ENCODE measurements at regions not wholly inside any gene's neighbourhood (a gene's known extent, or its start where the extent isn't known, plus 50 kb on each side); places are given as distances from the start of the nearest gene placed in this dataset.

DNA sequence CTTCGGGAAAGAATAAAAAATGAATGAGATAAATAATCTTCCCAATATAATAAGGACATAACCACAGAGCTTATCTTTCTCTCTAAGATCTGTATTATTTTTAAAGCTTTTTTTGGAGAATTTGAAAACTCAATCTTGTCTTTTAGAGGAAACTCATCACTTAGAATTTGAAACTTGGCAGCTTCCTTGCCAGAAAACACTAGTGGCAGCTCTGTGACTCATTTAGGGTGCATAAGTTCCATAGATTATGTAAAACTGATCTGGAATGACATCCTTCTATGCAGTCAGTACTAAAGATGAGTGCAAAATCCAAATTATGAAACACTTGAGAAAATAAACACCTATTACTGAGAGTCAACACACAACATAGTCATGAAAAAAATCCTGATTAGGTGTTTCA lies 848.0 kb downstream of the DACH1 start:
- Histone ChIP-seq H3K9me2 (no peaks in the 10 kb centered on the region), H3F3A (replicated peaks; ENCODE audit: insufficient read depth) (peaks cover 12% of the 10 kb centered on the region), H4K20me1 (ENCODE audit: insufficient read depth) (no peaks in the 10 kb centered on the region), H3K4me1 (ENCODE audit: control insufficient read depth in 1 of 2, insufficient read depth in 2 of 2, low read depth in 1 of 2, low read length in 1 of 2) (peaks cover 0 to 20% of the 10 kb centered on the region in 2 experiments; a peak in 1 of 4 replicates), H3K36me3 (replicated peaks in 1 of 2; ENCODE audit: control insufficient read depth in 1 of 2, insufficient read depth in 2 of 2, low read length in 1 of 2) (no peaks in the 10 kb centered on the region), H3K27me3 (ENCODE audit: insufficient read depth) (no peaks in the 10 kb centered on the region), H3K4me2 (0 out of 2 replicates have a peak overlapping the region, but pooled peaks have one; percentile 15), H3K9me3 (no peaks in the 10 kb centered on the region), H3K4me3 (ENCODE audit: low read depth in 2 of 2, low read length in 1 of 2) (no peak overlapping the region), H3K9ac (no peak overlapping the region; the same call in 1 of the 2 replicates), H3K27ac (ENCODE audit: low read depth in 2 of 2, low read length in 1 of 2) (0 out of 4 replicates have a peak overlapping the region, but pooled peaks of 1 of the 2 experiments have one; percentile 10), H2AFZ (ENCODE audit: low read depth) (peak overlapping the region; percentile 30; the same call in 1 of the 2 replicates), H3K79me2 (ENCODE audit: insufficient read depth) (no peaks in the 10 kb centered on the region)
- CTCF ChIA-PET, result no interaction called here
- TF ChIP-seq RCOR1 (IDR thresholded peaks at IDR 0.05; ENCODE audit: low read length), result no peak
- TF ChIP-seq GABPA (IDR thresholded peaks at IDR 0.05; ENCODE audit: low read depth), result no peak
- no peak for TF ChIP-seq ELF1 (IDR thresholded peaks at IDR 0.05)
- no peak for TF ChIP-seq NFIC (IDR thresholded peaks at IDR 0.05; ENCODE audit: borderline replicate concordance)
- TF ChIP-seq CHD2 (IDR thresholded peaks at IDR 0.05; ENCODE audit: low read length, partially characterized antibody), result no peak
- TF ChIP-seq YY1 (IDR thresholded peaks at IDR 0.05; ENCODE audit: low read depth), result no peak
- TF ChIP-seq, protein P1, sequence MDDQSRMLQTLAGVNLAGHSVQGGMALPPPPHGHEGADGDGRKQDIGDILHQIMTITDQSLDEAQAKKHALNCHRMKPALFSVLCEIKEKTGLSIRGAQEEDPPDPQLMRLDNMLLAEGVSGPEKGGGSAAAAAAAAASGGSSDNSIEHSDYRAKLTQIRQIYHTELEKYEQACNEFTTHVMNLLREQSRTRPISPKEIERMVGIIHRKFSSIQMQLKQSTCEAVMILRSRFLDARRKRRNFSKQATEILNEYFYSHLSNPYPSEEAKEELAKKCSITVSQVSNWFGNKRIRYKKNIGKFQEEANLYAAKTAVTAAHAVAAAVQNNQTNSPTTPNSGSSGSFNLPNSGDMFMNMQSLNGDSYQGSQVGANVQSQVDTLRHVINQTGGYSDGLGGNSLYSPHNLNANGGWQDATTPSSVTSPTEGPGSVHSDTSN (IDR thresholded peaks at IDR 0.05), result no peak
- DNase-seq, result no peak
- WGBS (ENCODE audit: low lambda C conversion rate), result 21% methylated on average over 1 of the region's 1 CpG
- POLR2A ChIA-PET, result no interaction called here

DNA sequence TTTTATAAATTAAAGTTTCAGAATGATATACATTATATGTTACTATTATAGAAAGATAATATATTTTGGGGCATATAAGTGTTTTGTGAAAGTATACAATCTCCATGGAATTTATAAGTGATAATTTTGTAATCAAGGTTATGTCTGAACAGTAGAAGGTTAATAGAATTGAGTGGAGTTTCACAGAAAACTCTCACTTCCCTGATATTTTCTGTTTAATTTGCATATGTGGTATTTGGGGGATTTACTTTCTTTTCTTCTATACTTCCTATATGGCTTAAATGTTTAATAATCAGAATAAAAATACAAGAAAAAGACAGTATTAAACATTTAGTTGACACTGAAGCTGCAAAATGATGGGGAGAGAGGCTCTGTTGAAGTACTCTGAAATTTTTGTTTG lies 848.5 kb downstream of the DACH1 start:
- no peak for DNase-seq
- ChIA-PET POLR2A (no interaction called here), CTCF (no interaction called here)
- Histone ChIP-seq H4K20me1 (ENCODE audit: insufficient read depth) (no peaks in the 10 kb centered on the region), H3K9me2 (no peaks in the 10 kb centered on the region), H3K9ac (no peak overlapping the region), H3K4me1 (ENCODE audit: control insufficient read depth in 1 of 2, insufficient read depth in 2 of 2, low read depth in 1 of 2, low read length in 1 of 2) (peaks cover 0 to 20% of the 10 kb centered on the region in 2 experiments; a peak in 1 of 4 replicates), H3K4me2 (0 out of 2 replicates have a peak overlapping the region, but pooled peaks have one; percentile 15), H2AFZ (ENCODE audit: low read depth) (peak overlapping the region; percentile 30; the same call in 1 of the 2 replicates), H3K79me2 (ENCODE audit: insufficient read depth) (no peaks in the 10 kb centered on the region), H3F3A (replicated peaks; ENCODE audit: insufficient read depth) (peaks cover 12% of the 10 kb centered on the region), H3K9me3 (no peaks in the 10 kb centered on the region), H3K36me3 (replicated peaks in 1 of 2; ENCODE audit: control insufficient read depth in 1 of 2, insufficient read depth in 2 of 2, low read length in 1 of 2) (no peaks in the 10 kb centered on the region), H3K4me3 (ENCODE audit: low read depth in 2 of 2, low read length in 1 of 2) (no peak overlapping the region), H3K27me3 (ENCODE audit: insufficient read depth) (no peaks in the 10 kb centered on the region), H3K27ac (ENCODE audit: low read depth in 2 of 2, low read length in 1 of 2) (no peak overlapping the region)
- TF ChIP-seq YY1 (IDR thresholded peaks at IDR 0.05; ENCODE audit: low read depth) (no peak), GATA2 (CRISPR knock-in tag; IDR thresholded peaks at IDR 0.05) (no peak), CHD2 (IDR thresholded peaks at IDR 0.05; ENCODE audit: low read length, partially characterized antibody) (no peak), TEAD4 (IDR thresholded peaks at IDR 0.05; ENCODE audit: borderline replicate concordance, insufficient read depth) (no peak), FOXM1 (IDR thresholded peaks at IDR 0.05; ENCODE audit: low read depth) (no peak), MEF2A (IDR thresholded peaks at IDR 0.05; ENCODE audit: borderline replicate concordance, low read depth) (no peak), TCF12 (IDR thresholded peaks at IDR 0.05) (no peak), SIN3A (IDR thresholded peaks at IDR 0.05; ENCODE audit: borderline replicate concordance, low read depth, low read length) (no peak), NFIC (IDR thresholded peaks at IDR 0.05; ENCODE audit: borderline replicate concordance) (no peak), RCOR1 (IDR thresholded peaks at IDR 0.05; ENCODE audit: low read length) (no peak), RFX5 (IDR thresholded peaks at IDR 0.05; ENCODE audit: low read length) (no peak), EZH2phosphoT487 (IDR thresholded peaks at IDR 0.05; ENCODE audit: borderline replicate concordance, low read depth) (no peak), SMC3 (IDR thresholded peaks at IDR 0.05; ENCODE audit: low read depth, low read length) (no peak), MXI1 (IDR thresholded peaks at IDR 0.05; ENCODE audit: low read depth, low read length) (no peak), ELF1 (IDR thresholded peaks at IDR 0.05) (no peak), JUND (IDR thresholded peaks at IDR 0.05) (no peak), NRF1 (IDR thresholded peaks at IDR 0.05; ENCODE audit: low read depth, low read length) (no peak)
- TF ChIP-seq, protein P1 (IDR thresholded peaks at IDR 0.05), result no peak
- TF ChIP-seq, protein P2, sequence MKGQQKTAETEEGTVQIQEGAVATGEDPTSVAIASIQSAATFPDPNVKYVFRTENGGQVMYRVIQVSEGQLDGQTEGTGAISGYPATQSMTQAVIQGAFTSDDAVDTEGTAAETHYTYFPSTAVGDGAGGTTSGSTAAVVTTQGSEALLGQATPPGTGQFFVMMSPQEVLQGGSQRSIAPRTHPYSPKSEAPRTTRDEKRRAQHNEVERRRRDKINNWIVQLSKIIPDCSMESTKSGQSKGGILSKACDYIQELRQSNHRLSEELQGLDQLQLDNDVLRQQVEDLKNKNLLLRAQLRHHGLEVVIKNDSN (IDR thresholded peaks at IDR 0.05; ENCODE audit: borderline replicate concordance, low read depth), result no peak
- TF ChIP-seq, protein P3, sequence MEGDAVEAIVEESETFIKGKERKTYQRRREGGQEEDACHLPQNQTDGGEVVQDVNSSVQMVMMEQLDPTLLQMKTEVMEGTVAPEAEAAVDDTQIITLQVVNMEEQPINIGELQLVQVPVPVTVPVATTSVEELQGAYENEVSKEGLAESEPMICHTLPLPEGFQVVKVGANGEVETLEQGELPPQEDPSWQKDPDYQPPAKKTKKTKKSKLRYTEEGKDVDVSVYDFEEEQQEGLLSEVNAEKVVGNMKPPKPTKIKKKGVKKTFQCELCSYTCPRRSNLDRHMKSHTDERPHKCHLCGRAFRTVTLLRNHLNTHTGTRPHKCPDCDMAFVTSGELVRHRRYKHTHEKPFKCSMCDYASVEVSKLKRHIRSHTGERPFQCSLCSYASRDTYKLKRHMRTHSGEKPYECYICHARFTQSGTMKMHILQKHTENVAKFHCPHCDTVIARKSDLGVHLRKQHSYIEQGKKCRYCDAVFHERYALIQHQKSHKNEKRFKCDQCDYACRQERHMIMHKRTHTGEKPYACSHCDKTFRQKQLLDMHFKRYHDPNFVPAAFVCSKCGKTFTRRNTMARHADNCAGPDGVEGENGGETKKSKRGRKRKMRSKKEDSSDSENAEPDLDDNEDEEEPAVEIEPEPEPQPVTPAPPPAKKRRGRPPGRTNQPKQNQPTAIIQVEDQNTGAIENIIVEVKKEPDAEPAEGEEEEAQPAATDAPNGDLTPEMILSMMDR (IDR thresholded peaks at IDR 0.05), result no peak
